Common myeloid progenitor, CD34-positive (primary cell): ENCODE measurements at regions not wholly inside any gene's neighbourhood (a gene's known extent, or its start where the extent isn't known, plus 50 kb on each side); places are given as distances from the start of the nearest gene placed in this dataset.
"Not testable (repeated sequence)": the region's sequence is repeated elsewhere in the genome, so short reads cannot be mapped to it uniquely, and the experiment has no call there.

ENCODE experiments used
- CTCF ChIA-PET: fragments of 350-600 bp; sonication (Branson Sonifier 250); formaldehyde crosslinking; loops from one replicate; lab custom pipeline; 2021; ENCODE audit warnings: antibody characterized with exemption; lab: Charles Lee
- POLR2A ChIA-PET: fragments of 350-600 bp; sonication (Branson Sonifier 250); formaldehyde crosslinking; loops from one replicate; lab custom pipeline; 2021; ENCODE audit warnings: antibody characterized with exemption; lab: Charles Lee
- DNase-seq, 3 donors: peaks; one replicate each; pipeline versions ENCODE4 v3.0.0 to v3.0.0-alpha.2; 2013
- H3K27ac ChIP-seq, 2 experiments: 1 replicate in 1 of 2; 2 replicates in 1 of 2; pipeline ENCODE4 v1.7.0; 2013; ENCODE audit warnings: inconsistent platforms in 2 of 2, low read length in 2 of 2, mild to moderate bottlenecking in 2 of 2, low read depth in 1 of 2, moderate library complexity in 1 of 2; ENCODE audit not compliant: severe bottlenecking in 2 of 2, insufficient read depth in 1 of 2, poor library complexity in 1 of 2
- H3K27me3 ChIP-seq, 5 experiments: replicated peaks in 2 of 5; 1 replicate in 3 of 5; 2 replicates in 2 of 5; pipeline versions ENCODE4 v1.6.1 to v1.7.0; 2013; ENCODE audit warnings: low read length in 4 of 5, mild to moderate bottlenecking in 2 of 5, moderate library complexity in 2 of 5, inconsistent platforms in 1 of 5; ENCODE audit not compliant: insufficient read depth in 5 of 5, control insufficient read depth in 4 of 5
- H3K36me3 ChIP-seq, 4 experiments: 1 replicate in 2 of 4; 2 replicates in 2 of 4; pipeline versions ENCODE4 v1.6.1 to v1.7.0; 2013; ENCODE audit warnings: low read length in 3 of 4, control low read depth in 1 of 4, mild to moderate bottlenecking in 1 of 4; ENCODE audit not compliant: control insufficient read depth in 4 of 4, insufficient read depth in 4 of 4
- H3K4me1 ChIP-seq, 4 experiments: 1 replicate in 3 of 4; 2 replicates in 1 of 4; pipeline versions ENCODE4 v1.6.1 to v1.7.1; 2013; ENCODE audit warnings: low read length in 3 of 4, mild to moderate bottlenecking in 3 of 4, control low read depth in 1 of 4, inconsistent platforms in 1 of 4, moderate library complexity in 1 of 4; ENCODE audit not compliant: control insufficient read depth in 4 of 4, insufficient read depth in 4 of 4; ENCODE audit errors: control extremely low read depth in 1 of 4
- H3K4me3 ChIP-seq, 7 experiments: 1 replicate in 4 of 7; 2 replicates in 3 of 7; pipeline versions ENCODE4 v1.5.1 to v1.7.0; 2013; ENCODE audit warnings: mild to moderate bottlenecking in 7 of 7, low read length in 6 of 7, moderate library complexity in 6 of 7, inconsistent platforms in 2 of 7, low read depth in 2 of 7, control low read depth in 1 of 7; ENCODE audit not compliant: insufficient read depth in 4 of 7, control insufficient read depth in 1 of 7; ENCODE audit errors: extremely low read depth in 1 of 7
- H3K9me3 ChIP-seq, 5 experiments: 1 replicate in 4 of 5; 2 replicates in 1 of 5; pipeline versions ENCODE4 v1.6.1 to v1.7.1; 2013; ENCODE audit warnings: low read length in 4 of 5, mild to moderate bottlenecking in 2 of 5, inconsistent platforms in 1 of 5, low read depth in 1 of 5, moderate library complexity in 1 of 5; ENCODE audit not compliant: control insufficient read depth in 4 of 5, insufficient read depth in 2 of 5; ENCODE audit errors: control extremely low read depth in 1 of 5
- WGBS: methylation state at CpG from one replicate; pipeline ENCODE4 v1.1.5; 2013; ENCODE audit not compliant: insufficient coverage; 5-methylcytosine and 5-hydroxymethylcytosine counted together

DNA sequence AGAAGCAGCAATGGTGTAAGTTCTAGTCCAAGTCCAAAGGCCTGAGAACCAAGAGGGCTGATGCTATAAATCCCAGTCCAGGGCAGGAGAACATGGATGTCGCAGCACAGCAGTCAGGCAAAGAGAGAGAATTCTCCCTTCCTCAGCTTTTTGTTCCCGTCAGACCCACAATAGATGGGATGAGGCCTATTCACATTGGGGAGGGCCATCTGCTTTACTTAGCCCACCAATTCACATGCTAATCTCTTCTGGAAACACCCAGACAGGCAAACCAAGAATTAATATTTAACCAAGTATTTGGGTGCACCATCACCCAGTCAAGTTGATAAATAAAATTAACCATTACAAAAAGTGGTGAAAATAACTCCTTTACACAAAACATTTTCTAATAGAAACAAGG, 511.7 kb upstream of the UBE2E2 start:
- 100% methylated on average over 1 of the region's 2 CpGs for WGBS
- H3K27ac ChIP-seq = no peak overlapping the region
- no peaks in the 10 kb centered on the region for H3K27me3 ChIP-seq
- no peaks in the 10 kb centered on the region for H3K4me1 ChIP-seq
- no peak for DNase-seq
- H3K36me3 ChIP-seq = no peaks in the 10 kb centered on the region
- H3K4me3 ChIP-seq = no peak overlapping the region
- POLR2A ChIA-PET = no interaction called here
- no peaks in the 10 kb centered on the region for H3K9me3 ChIP-seq
- CTCF ChIA-PET = no interaction called here

DNA sequence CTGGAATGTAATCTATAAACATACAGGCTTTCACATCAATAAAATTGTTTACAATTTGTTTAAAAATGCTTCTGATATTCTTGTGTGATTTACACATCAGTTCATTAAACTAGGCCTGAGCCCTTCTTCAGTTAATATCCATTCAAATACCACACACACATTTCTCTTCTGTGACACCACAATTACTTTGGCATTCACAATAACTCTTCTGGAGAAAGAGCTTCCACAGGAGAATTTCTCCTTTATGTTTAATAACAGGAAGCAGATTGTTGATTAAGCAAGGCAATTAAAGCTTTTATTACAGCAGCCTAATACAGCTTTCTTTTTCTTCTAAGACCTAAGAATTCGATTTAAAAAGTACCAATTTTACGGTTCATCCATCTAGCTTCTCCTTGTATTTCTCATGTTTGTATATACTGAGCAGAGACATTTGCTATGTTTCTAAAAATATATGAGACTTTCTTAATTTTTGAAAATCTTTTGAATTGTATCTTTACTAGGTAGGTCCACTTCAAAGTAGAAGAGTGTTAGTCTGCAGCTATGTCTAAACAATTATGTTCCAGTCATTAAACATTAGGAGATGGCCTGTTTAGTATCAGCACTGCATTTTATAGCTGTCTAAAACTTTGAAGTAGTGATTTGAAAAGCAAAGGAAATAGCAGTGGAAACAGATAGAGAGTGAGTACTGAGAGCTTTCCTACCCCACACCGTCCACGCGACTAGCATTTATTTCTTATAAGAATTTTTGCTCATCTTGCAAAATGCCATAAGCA, 511.1 kb upstream of the UBE2E2 start:
- no peak overlapping the region for H3K4me3 ChIP-seq
- H3K9me3 ChIP-seq = no peaks in the 10 kb centered on the region
- no peaks in the 10 kb centered on the region for H3K36me3 ChIP-seq
- no peaks in the 10 kb centered on the region for H3K27me3 ChIP-seq
- DNase-seq = peak in 1 of 3 donors; percentile 13
- ChIA-PET POLR2A (no interaction called here), CTCF (no interaction called here)
- WGBS = no CpG with 5 or more reads among the region's 5 CpGs
- no peaks in the 10 kb centered on the region for H3K4me1 ChIP-seq
- H3K27ac ChIP-seq = no peak overlapping the region

DNA sequence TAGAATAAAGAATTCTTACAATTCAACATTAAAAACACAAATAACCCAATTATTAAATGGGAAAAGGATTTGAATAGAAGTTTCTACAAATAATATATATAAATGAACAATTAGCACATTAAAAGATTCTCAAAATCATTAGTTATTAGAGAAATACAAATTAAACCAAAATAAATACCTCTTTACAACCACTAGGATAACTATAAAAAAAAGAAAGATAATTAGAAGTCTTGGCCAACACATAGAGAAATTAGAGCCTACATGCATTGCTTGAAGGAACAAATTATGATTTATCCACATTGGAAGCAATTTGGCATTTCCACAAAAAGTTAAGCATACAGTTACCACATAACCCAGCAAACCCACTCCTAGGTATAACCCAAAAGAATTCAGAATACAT, 502.3 kb upstream of the UBE2E2 start:
- no peaks in the 10 kb centered on the region for H3K36me3 ChIP-seq
- no peak overlapping the region for H3K27ac ChIP-seq
- no peaks in the 10 kb centered on the region for H3K4me1 ChIP-seq
- no peak overlapping the region for H3K4me3 ChIP-seq
- ChIA-PET CTCF (no interaction called here), POLR2A (no interaction called here)
- no peaks in the 10 kb centered on the region for H3K27me3 ChIP-seq
- no peak for DNase-seq
- H3K9me3 ChIP-seq = no peaks in the 10 kb centered on the region

DNA sequence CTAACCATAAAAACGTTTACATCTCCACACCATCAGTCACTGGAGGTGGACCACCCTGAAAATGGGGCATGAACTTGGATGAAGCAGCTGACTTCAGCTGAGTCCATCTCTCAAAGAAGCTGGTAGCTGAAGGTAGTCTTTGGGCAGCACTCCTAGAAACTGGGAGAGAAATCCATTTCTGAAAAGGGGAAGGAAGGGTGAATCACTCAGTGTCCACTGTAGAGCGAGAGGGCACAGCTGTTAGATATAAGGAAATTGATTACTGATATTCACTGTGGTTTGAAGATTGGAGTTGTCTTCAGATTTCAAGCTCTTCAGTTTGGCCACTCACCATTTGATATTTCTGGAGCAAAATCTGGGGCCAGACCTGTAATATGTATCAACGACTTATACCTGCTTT, 499.0 kb upstream of the UBE2E2 start:
- no peaks in the 10 kb centered on the region for H3K36me3 ChIP-seq
- H3K4me1 ChIP-seq = no peaks in the 10 kb centered on the region
- H3K9me3 ChIP-seq = peaks cover 0 to 11% (median 7%) of the 10 kb centered on the region in 5 experiments
- DNase-seq = peak in 1 of 3 donors; percentile 10
- no peaks in the 10 kb centered on the region for H3K27me3 ChIP-seq
- no peak overlapping the region for H3K4me3 ChIP-seq
- WGBS = 86% methylated on average over 2 of the region's 3 CpGs
- ChIA-PET POLR2A (no interaction called here), CTCF (no interaction called here)
- H3K27ac ChIP-seq = no peak overlapping the region

DNA sequence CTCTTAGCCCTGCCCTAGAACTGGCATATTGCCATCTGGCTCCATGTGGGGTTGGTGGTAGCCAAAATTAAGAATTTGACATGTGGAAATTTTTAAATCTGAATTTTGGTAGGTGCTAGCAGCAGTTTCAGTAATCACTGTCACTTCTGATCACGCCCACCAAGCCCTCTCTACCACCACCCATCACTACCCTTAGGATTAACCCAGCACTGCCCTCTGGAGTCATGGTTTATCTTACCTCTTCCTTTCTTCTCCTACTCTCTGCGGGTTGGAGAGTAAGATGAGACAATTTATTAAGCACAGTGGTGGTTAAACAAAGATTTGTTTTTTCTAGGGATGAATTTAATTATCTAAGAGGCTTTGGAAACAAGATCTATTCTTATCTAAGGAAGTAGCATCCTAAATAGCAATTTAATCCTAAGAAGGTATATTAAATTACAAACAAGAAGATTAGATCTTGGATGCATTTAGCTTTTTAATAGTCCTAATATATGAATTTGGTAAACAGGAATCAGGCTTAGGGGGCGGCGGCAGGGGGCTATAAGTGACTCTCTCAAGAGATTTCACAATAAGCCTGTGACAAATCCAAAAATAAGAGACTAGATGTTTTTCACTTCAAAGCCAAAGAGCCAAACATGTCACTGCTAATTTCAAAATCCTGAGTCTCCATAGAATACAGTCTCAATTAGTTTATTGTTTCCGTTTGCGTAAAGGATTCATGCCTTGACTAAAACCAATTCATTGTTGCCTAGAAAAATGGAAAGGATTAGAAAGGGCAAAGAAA, 498.4 kb upstream of the UBE2E2 start:
- no peaks in the 10 kb centered on the region for H3K4me1 ChIP-seq
- WGBS = 60% methylated on average over 1 of the region's 6 CpGs
- DNase-seq = no peak
- no peak overlapping the region for H3K4me3 ChIP-seq
- peaks cover 0 to 11% (median 7%) of the 10 kb centered on the region in 5 experiments for H3K9me3 ChIP-seq
- no peak overlapping the region for H3K27ac ChIP-seq
- CTCF ChIA-PET = no interaction called here
- no peaks in the 10 kb centered on the region for H3K27me3 ChIP-seq
- POLR2A ChIA-PET = no interaction called here
- H3K36me3 ChIP-seq = no peaks in the 10 kb centered on the region

DNA sequence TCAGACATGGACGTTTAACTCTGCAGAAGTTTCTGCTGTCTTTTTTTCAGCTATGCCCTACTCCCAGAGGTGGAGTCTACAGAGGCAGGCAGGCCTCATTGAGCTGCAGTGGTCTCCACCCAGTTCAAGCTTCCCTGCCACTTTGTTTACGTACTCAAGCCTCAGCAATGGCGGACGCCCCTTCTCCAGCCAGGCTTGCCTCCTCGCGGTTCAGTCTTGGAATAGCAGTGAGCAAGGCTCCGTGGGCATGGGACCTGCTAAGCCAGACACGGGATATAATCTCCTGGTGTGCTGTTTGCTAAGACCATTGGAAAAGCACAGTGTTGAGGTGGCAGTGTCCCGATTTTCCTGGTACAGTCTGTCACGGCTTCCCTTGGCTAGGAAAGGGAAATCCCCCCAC, 496.2 kb upstream of the UBE2E2 start:
- 95% methylated on average over 8 of the region's 10 CpGs for WGBS
- H3K36me3 ChIP-seq, H3K4me3 ChIP-seq, DNase-seq, H3K27me3 ChIP-seq, H3K4me1 ChIP-seq, H3K27ac ChIP-seq, POLR2A ChIA-PET, CTCF ChIA-PET: not testable (repeated sequence)
- H3K9me3 ChIP-seq = peaks cover 0 to 11% (median 7%) of the 10 kb centered on the region in 5 experiments

DNA sequence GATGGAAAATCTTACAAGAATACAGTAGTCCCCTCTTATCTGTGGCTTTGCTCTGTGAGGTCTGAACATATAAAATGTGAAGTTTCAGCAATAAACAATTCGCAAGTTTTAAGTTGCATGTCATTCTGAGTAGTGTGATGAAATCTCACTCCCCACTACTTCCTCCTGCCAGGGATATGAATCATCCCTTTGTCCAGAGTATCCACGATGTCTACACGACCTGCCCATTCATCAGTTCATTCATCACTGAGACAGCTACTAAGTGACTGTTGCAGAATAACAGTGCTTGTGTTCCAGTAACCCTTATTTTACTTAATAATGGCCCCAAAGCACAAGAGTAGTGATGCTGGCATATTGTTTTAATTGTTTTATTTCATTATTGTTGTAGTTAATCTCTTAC, 489.2 kb upstream of the UBE2E2 start:
- DNase-seq = peak; percentile 41 to 91 (median 79)
- Histone ChIP-seq H3K36me3 (no peaks in the 10 kb centered on the region), H3K9me3 (peaks cover 0 to 3% (median 0%) of the 10 kb centered on the region in 5 experiments), H3K4me1 (peaks cover 0 to 8% (median 1%) of the 10 kb centered on the region in 4 experiments), H3K27ac (no peak overlapping the region), H3K27me3 (no peaks in the 10 kb centered on the region), H3K4me3 (no peak overlapping the region)
- ChIA-PET POLR2A (no interaction called here), CTCF (no interaction called here)
- 0% methylated on average over 1 of the region's 3 CpGs for WGBS
